DMS153 treated with DMSO at 0.1 percent for 48 hours (cell line): ENCODE measurements at regions not wholly inside any gene's neighbourhood (a gene's known extent, or its start where the extent isn't known, plus 50 kb on each side); places are given as distances from the start of the nearest gene placed in this dataset.

Experiments used
- DNase-seq: peaks from one replicate; lab custom pipeline; 2025; ENCODE audit not compliant: unreplicated experiment; lab: John Stamatoyannopoulos, UW

- DNase-seq = no peak
Measured at GRCh38 chr4:56099378-56099786, 150.6 kb downstream of the CEP135 start.

GRCh38 chr4:56093576-56093975 is 144.8 kb downstream of the CEP135 start:
- no peak for DNase-seq

- DNase-seq = no peak
Measured at GRCh38 chr4:56092540-56092939, 143.8 kb downstream of the CEP135 start.

GRCh38 chr4:56086561-56086960 is 137.8 kb downstream of the CEP135 start:
- DNase-seq = no peak

GRCh38 chr4:56086073-56086541 is 137.4 kb downstream of the CEP135 start:
- DNase-seq = no peak

- DNase-seq = no peak
Measured at GRCh38 chr4:56085275-56085674, 136.5 kb downstream of the CEP135 start.

- no peak for DNase-seq
Measured at GRCh38 chr4:56084851-56085250, 136.1 kb downstream of the CEP135 start.
